HG02973 (cell line): ENCODE measurements at regions not wholly inside any gene's neighbourhood (a gene's known extent, or its start where the extent isn't known, plus 50 kb on each side); places are given as distances from the start of the nearest gene placed in this dataset.

Experiments
- ATAC-seq: cut with Tn5 transposase; IDR thresholded peaks from one replicate; pipeline ENCODE4 v1.9.1; 2021; ENCODE audit warnings: moderate library complexity; ENCODE audit not compliant: unreplicated experiment

GRCh38 chr10:111435871-111436270 is 359.0 kb downstream of the ADRA2A start:
- ATAC-seq: no peak

GRCh38 chr10:111439034-111439842 is 362.4 kb downstream of the ADRA2A start:
- no peak for ATAC-seq

DNA sequence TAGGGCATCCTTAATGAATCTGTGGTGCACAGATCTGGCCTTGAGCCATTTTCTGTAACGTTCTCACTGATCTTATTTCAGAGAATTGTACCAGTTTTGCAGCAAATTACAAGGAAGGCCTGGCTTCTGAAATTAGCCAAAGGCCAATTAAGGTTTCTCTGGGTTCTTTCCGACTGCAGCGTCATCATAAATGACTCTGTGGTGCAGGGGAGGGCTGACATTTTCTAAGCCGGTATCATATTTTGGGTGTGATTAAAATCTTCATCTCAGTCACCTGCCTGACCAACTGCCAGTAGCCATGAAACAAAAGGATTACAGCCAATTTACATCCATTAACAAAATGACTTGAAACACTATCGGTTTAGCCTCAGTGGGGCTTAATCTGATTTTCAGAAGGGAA is 363.7 kb downstream of the ADRA2A start:
- no peak for ATAC-seq

DNA sequence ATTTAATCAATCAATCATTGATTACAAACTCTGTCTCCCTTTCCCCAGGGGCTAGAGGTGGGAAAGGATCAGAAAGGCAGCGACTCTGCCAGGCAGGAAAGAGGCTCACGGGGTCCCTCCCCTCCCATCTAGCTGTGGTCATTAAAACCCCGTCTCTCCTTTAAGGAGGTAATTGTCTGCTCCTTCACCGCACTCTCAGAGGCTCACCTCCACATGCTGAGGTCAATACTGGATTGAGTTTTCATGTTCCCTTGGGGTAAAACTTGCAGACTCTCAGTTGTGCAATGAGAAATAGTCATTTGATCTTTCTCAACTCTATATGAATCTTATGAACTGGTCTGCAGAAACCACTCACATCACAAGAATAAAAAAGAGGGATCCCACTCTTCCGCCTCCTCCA is 368.8 kb downstream of the ADRA2A start:
- ATAC-seq: no peak

DNA sequence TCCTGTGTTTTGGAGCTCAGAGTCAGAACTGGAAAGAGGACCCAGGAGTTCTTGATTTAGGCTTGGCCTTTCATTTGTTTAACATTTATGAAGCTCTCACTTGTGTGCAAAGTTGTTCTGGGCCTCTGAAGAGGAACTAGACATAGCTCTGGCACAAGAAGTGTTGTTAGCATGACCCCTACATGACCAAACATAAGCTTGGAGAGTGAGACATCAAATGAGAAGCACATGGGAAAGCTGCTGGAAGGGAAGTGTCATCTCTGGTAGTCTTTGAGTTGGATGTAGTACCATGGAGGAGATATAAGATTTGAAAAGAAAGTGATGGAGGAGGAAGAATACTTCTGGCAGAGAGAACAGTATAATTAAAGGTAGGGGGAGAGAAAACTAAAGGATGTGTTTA is 370.1 kb downstream of the ADRA2A start:
- ATAC-seq: no peak

DNA sequence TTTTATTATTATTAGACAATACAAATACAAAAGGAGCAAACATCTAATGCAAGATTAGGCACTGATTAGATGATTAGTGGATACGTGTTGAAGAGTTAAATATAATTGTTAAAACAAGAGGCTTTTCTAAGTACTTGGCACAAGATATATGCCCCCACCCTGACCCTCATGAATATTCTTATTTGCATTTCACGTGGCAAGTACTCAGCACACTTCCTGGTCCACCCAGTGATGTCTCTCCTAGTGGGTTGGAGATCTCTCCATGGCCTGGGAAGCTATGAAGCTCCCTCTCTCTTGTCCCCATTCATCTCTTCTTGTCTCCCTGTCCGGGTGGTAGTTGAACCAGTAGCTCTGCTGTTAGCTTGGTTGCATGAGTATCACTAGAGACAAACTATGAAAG is 375.3 kb downstream of the ADRA2A start:
- no peak for ATAC-seq

DNA sequence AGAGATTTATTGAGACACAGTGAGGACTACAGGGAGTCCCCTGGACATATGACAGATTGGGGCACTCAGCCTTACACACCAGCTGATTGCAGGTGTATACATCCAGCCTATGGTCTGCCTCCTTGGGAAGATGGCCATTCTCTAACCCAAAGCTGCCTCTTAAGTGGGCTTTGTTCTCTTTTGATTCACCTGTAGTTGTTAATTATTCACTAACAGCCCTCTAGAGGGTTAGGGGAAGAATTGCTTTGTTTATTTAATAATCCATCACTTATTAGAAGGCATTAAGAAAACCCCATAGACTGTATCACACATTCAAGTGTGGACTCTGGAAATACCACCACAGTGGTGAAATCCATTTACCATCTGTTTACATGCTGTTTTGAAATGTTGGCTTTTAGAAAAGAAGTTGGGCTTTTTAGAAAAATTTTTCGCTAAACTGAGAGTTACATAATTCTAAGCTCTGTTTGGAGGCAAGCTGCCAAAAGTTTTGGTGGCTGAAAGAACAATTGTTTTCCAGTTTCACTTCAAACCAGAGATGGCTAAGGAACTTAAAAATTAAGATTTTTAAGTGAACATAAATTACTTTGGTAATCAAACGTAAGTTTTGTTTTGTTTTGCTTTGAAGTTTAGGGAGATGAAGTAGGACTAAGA is 379.1 kb downstream of the ADRA2A start:
- ATAC-seq: no peak

- no peak for ATAC-seq
Observed at GRCh38 chr10:111458256-111458655, 381.4 kb downstream of the ADRA2A start.

DNA sequence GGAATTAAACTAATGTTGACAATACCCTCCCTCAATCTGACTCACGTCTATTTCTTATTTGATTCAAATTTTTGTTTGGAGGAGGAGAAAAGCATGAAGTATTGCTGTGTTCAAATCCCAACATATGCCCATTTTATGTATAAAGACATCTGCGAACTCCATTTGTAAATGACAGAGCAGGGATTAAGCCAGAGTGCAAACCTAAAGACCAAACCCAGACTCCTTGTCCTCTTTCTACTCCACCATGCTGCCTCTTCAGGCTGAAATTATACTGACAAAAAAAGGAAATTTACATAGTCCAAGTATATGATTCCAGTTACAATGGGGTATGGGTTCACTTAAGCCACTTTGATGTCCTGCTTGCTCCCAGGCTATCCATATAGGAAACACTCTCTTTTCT is 383.1 kb downstream of the ADRA2A start:
- ATAC-seq: no peak

- no peak for ATAC-seq
Observed at GRCh38 chr10:111472445-111472844, 395.6 kb downstream of the ADRA2A start.

GRCh38 chr10:111473361-111473760 is 396.5 kb downstream of the ADRA2A start:
- ATAC-seq: no peak

GRCh38 chr10:111474786-111475185 is 398.0 kb downstream of the ADRA2A start:
- no peak for ATAC-seq

DNA sequence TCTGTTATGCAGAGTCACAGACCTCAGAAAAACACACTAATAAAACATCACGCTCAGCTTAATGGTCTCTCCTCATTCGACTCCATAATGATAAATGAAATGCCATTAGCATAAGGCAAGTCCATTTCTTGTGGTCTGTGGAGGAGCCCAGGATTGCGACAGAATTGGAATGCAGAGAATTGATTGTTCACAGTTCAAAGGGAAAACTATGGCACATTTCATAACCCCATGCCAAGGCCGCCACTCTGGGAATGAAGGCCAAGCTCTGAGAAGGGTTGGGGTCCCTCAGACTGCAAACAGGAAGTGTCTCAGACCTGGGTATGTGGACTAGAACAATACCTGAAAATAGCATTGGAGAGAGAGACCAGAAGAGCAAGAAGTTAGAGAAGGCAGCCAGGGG is 398.9 kb downstream of the ADRA2A start:
- no peak for ATAC-seq

GRCh38 chr10:111478651-111479050 is 401.8 kb downstream of the ADRA2A start:
- ATAC-seq: no peak

DNA sequence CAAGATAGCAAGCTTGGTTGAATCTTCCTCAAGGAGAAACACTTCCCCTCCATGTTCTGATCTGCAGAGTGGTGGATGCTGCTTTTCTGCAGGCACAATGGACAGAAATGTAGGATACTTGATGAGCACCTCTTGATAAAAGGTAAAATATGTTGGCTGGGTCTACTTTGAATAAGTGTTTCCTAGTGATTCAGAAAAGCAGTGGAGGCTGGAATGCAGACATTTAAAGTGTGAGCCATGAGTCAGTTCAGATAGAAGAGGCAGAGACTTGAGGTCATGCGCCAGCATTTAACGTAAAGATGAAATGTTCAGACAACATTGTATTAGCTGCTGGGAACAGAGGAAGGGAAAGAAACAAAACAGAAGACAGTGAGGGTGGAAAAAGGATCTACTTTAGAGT is 403.1 kb downstream of the ADRA2A start:
- no peak for ATAC-seq

DNA sequence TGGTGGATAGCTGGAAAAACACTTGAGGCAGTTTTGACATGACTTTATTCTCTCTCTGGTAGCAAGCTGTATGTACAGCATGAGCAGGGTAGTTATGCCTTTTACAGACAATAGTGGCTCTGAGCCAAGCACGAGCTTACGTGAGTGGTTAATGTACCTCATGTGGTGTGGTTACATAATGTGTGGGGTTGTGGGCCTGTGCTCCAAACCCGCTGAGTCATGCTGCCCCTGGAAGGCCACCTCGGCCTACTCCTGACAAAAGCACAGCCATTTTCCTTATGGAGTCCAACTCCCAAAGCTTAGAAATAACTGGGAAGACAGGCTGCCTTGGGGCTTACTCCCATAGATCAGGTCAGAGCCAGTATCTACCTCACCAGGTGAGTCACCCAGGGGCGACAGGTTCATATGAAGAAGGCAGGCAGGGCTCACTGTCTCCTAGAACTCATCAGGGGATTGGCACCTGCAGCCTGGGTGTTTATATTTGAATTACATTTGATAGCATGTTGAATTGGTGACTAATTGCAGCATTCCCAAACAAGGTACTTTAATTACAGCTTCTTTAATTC is 404.5 kb downstream of the ADRA2A start:
- no peak for ATAC-seq

- ATAC-seq: no peak
Observed at GRCh38 chr10:111481866-111482265, 405.0 kb downstream of the ADRA2A start.

- ATAC-seq: no peak
Observed at GRCh38 chr10:111482621-111483216, 405.9 kb downstream of the ADRA2A start.

- ATAC-seq: no peak
Observed at GRCh38 chr10:111485767-111486166, 408.9 kb downstream of the ADRA2A start.

- ATAC-seq: no peak
Observed at GRCh38 chr10:111486346-111486745, 409.5 kb downstream of the ADRA2A start.

DNA sequence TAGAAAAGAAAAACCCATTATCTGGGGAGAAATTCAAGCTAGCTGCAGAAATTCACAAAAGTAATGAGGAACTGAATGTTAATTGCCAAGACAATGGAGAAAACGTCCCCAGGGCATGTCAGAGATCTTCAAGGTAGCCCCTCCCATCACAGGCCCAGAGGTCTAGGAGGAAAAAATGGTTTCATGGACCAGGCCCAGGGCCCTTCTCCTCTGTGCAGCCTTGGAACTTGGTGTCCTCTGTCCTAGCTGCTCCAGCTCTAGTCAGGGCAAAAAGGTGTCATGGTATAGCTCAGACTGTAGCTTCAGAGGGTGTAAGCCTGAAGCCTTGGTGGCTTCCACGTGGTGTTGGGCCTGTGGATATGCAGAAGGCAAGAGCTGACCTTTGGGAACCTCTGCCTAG is 411.8 kb downstream of the ADRA2A start:
- no peak for ATAC-seq

GRCh38 chr10:111491154-111491553 is 414.3 kb downstream of the ADRA2A start:
- no peak for ATAC-seq
